IMR-90 (cell line): ENCODE measurements at regions not wholly inside any gene's neighbourhood (a gene's known extent, or its start where the extent isn't known, plus 50 kb on each side); places are given as distances from the start of the nearest gene placed in this dataset.

Experiments used
- FOS ChIP-seq: fragments of 150-350 bp; IDR thresholded peaks from 2 replicates; pipeline ENCODE4 v1.6.1; 2016; ENCODE audit warnings: low read depth, low read length
- POLR2A ChIP-seq: IDR thresholded peaks from 2 replicates; pipeline ENCODE4 v1.6.1; 2012; ENCODE audit warnings: mild to moderate bottlenecking, low read depth, low read length
- RAD21 ChIP-seq: IDR thresholded peaks from 2 replicates; pipeline ENCODE4 v1.6.1; 2012; ENCODE audit warnings: low read length, improper control_type of control experiment
- RFX5 ChIP-seq: IDR thresholded peaks from 2 replicates; pipeline ENCODE4 v1.8.0; 2012; ENCODE audit warnings: low read depth, mild to moderate bottlenecking, low read length, moderate library complexity
- TF ChIP-seq, protein P1 (sequence below): conservative IDR thresholded peaks from 2 replicates; pipeline ENCODE4 v1.5.1; 2012; ENCODE audit warnings: mild to moderate bottlenecking, low read depth, low read length, improper control_type of control experiment
- TF ChIP-seq, protein P2 (sequence below): fragments of 150-350 bp; IDR thresholded peaks from 2 replicates; pipeline ENCODE4 v1.6.1; 2017; ENCODE audit warnings: mild to moderate bottlenecking, antibody characterized with exemption, low read length, low read depth

DNA sequence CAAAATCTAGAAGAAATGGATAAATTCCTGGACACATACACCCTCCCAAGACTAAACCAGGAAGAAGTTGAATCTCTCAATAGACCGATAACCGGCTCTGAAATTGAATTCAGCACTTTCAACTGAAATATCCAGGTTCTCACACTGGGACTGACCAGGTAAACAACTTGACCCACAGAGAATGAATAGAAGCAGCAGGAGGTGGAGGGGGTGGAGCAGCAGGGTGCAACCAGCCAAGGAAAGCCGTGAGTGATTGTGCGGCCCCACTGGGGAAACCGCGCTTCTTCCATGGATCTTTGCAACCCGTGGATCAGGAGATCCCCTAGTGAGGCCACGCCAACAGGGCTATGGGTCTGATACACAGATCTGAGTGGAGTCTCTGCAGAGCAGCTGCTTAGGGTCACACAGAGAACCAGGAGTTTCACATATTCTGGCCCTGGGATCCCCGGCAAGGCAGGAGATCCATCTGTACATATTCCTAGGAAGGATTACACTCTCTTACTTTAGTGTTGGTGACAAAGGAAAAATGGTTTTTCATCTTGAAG, 181.5 kb downstream of the SLCO4C1 start:
- TF ChIP-seq, protein P1, sequence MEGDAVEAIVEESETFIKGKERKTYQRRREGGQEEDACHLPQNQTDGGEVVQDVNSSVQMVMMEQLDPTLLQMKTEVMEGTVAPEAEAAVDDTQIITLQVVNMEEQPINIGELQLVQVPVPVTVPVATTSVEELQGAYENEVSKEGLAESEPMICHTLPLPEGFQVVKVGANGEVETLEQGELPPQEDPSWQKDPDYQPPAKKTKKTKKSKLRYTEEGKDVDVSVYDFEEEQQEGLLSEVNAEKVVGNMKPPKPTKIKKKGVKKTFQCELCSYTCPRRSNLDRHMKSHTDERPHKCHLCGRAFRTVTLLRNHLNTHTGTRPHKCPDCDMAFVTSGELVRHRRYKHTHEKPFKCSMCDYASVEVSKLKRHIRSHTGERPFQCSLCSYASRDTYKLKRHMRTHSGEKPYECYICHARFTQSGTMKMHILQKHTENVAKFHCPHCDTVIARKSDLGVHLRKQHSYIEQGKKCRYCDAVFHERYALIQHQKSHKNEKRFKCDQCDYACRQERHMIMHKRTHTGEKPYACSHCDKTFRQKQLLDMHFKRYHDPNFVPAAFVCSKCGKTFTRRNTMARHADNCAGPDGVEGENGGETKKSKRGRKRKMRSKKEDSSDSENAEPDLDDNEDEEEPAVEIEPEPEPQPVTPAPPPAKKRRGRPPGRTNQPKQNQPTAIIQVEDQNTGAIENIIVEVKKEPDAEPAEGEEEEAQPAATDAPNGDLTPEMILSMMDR, result no peak
- TF ChIP-seq RFX5, result no peak
- TF ChIP-seq RAD21, result no peak
- TF ChIP-seq FOS, result no peak
- TF ChIP-seq, protein P2, sequence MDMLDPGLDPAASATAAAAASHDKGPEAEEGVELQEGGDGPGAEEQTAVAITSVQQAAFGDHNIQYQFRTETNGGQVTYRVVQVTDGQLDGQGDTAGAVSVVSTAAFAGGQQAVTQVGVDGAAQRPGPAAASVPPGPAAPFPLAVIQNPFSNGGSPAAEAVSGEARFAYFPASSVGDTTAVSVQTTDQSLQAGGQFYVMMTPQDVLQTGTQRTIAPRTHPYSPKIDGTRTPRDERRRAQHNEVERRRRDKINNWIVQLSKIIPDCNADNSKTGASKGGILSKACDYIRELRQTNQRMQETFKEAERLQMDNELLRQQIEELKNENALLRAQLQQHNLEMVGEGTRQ, result no peak
- no peak for TF ChIP-seq POLR2A
